ENCODE measurements at regions not wholly inside any gene's neighbourhood (a gene's known extent, or its start where the extent isn't known, plus 50 kb on each side); places are given as distances from the start of the nearest gene placed in this dataset.

- DNase-seq: no peak
Measured at GRCh38 chr2:38170733-38171132, 94.8 kb upstream of the CYP1B1 start.

GRCh38 chr2:38170067-38170466 is 94.1 kb upstream of the CYP1B1 start:
- DNase-seq: no peak

GRCh38 chr2:38168710-38169480 is 92.9 kb upstream of the CYP1B1 start:
- DNase-seq: no peak

- no peak for DNase-seq
Measured at GRCh38 chr2:38167968-38168350, 92.0 kb upstream of the CYP1B1 start.

- no peak for DNase-seq
Measured at GRCh38 chr2:38165698-38166097, 89.7 kb upstream of the CYP1B1 start.

GRCh38 chr2:38164881-38165280 is 88.9 kb upstream of the CYP1B1 start:
- DNase-seq: no peak

- DNase-seq: no peak
Measured at GRCh38 chr2:38163579-38163978, 87.6 kb upstream of the CYP1B1 start.

DNA sequence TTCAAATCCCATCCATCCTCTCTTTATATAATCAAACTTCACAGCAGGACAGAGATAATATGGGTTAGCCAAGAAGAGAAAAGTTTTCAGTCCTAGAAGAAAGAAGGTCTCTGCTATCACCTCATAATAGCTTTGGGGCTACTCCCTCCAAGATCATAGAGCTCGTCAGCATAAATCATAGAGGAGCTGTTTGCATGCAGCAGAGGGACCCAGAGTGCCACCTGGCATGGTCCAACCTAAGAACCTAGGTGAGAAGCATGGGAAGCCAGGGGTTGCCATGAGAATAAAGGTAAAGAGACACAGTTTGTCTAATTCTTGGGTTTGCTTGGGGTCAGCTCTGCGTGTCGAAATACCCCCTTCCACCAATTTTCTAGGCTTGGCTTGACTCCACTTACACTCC is 87.1 kb upstream of the CYP1B1 start:
- DNase-seq: no peak

DNA sequence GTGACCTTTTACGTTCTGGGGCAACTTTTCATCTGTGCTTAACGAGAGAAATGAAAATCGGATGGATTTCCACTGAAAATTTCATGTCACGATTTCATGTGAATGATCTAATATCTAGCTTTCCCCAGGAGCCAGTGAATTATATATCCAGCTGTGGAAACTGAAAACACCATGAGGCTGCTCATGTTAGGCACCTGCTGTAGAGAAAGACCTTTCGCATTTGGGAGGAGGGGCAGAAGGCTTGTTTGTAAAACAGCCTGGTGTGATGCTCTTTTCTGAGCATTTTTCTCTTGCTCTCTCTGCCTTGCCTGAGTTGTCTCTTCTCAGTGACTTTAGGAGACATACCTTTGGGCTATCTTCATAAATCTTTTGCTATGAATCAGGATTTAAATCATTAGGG is 84.6 kb upstream of the CYP1B1 start:
- DNase-seq: no peak

GRCh38 chr2:38159597-38159996 is 83.6 kb upstream of the CYP1B1 start:
- no peak for DNase-seq

GRCh38 chr2:38159191-38159590 is 83.2 kb upstream of the CYP1B1 start:
- no peak for DNase-seq

DNA sequence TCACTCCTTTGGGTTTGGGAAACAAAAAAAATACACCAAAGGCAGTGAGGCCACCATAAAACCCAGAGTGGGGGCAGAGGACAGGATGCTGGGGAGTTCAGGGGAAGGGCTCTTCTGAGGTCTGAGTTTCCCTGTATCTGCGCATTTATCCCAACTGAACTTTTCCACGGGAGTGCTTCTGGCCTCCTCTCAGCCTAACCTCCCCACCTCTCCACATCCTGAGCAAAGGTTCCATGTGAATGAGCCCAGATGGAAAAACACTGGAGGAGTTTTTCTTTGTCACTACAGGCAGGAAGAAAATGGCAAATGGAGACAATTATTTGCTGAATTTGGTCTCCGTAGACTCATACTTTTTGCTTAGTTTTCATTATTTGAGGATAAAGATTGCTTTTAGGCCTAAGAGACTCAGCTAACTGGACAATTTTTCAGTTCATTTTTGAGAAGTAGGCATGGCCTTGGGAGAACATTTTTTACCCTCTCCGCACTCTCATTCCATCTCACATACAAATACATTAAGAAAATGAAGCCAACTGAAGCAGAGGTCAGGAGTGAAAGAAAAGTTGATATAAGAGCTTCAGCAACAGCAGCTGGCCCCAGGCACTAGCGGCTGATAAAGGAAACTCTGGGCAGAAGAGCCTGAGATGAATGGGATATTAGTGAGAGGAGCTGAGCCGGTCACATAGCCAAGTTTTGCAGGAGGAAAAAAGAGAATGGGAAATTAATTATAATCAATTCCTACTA is 82.6 kb upstream of the CYP1B1 start:
- DNase-seq: no peak

DNA sequence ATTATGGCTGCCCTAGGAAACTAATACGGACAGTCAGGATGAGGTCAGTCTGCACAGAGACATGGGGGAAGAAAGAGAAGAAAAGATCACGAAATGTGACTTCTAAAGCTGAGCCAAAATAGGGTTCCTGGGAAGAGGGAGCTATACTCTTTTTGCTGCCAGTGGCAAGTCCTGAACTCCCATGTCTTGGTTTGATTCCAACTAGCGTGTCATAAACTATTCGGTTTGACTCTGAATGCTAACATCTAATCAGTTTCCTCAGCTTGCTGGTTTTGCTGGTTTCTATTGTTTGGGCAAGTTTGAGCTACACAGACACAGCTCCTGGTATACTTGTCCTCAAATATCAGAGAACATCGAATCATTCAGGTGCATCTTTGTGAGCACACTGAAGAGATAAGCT is 80.5 kb upstream of the CYP1B1 start:
- DNase-seq: no peak

- DNase-seq: no peak
Measured at GRCh38 chr2:38155015-38155414, 79.1 kb upstream of the CYP1B1 start.

GRCh38 chr2:38154395-38154794 is 78.4 kb upstream of the CYP1B1 start:
- no peak for DNase-seq

GRCh38 chr2:38153476-38154135 is 77.7 kb upstream of the CYP1B1 start:
- DNase-seq: peak; percentile 46

- no peak for DNase-seq
Measured at GRCh38 chr2:38152913-38153312, 77.0 kb upstream of the CYP1B1 start.

GRCh38 chr2:38152035-38152434 is 76.1 kb upstream of the CYP1B1 start:
- no peak for DNase-seq

DNA sequence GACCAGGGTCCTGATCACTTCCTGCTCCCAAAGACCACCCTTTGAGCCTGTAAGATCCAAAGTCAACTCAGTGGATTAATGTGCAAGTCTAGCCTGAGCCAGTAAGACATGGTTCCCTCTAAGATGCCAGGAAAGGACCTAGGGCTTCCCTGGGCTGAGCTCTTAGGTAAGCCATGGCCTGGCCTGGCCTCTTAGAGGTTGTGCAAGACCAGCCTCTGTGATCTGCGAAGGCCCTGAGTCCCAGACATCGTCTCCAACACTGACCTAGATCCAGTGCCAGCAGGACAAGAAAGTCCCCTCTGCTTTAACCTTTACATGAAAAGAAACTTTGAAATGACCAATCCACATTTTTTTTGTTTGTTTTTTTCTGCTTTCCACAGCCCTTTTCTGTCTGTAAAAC is 73.6 kb upstream of the CYP1B1 start:
- DNase-seq: no peak

DNA sequence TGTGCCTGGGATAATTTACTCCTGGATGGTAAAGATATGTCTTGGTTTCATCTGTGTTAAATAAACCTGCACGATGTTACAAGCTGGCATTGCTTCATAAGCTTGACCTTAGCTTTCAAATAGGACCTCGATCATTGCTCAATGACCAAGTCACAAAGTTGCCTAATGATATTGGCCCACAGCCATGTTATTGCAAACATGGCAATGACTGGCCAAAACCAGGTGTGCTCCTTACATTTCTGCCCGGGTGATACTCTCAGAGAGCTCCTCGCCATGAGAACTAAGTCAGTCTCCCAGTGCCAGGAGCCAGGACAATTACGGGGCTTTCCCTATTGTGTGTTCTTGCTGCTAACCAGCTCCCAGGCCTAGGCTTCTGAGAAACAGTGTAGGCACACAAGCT is 72.5 kb upstream of the CYP1B1 start:
- DNase-seq: no peak

DNA sequence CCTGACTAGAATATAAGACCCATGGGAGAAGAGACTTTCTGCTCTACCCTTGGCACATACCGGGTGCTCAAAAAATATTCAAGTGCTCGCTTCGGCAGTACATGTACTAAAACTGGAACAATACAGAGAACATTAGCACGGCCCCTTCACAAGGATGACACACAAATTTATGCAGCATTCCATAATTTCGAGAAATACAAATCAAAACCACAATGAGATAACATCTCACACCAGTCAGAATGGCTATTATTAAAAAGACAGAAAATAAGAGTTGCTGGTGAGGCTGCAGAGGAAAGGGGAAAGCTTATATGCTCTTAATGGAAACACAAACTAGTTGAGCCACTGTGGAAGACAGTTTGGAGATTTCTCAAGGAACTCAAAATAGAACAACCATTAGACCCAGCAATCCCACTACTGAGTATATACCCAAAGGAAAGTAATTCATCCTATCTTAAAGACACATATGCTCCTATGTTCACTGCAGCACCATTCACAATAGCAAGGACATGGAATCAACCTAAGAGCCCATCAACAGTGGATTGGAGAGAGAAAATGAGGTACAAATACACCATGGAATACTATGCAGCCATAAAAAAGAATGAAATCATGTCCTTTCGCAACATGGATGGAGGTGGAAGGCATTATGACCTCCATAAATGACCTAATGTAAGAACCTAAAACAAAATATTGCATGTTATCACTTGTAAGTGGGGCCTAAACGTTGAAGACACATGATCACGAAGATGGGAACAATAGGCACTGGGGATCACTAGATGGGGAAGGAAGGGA is 71.6 kb upstream of the CYP1B1 start:
- DNase-seq: no peak

GRCh38 chr2:38146907-38147307 is 71.0 kb upstream of the CYP1B1 start:
- DNase-seq: no peak

GRCh38 chr2:38146275-38146906 is 70.4 kb upstream of the CYP1B1 start:
- DNase-seq: no peak

Measured in hematopoietic multipotent progenitor cell treated with erythropoietin and hydrocortisone succinate and interleukin-3 and kit ligand, for 8 days (in vitro differentiated cells).